H1 (cell line): ENCODE measurements at regions not wholly inside any gene's neighbourhood (a gene's known extent, or its start where the extent isn't known, plus 50 kb on each side); places are given as distances from the start of the nearest gene placed in this dataset.

Experiments used
- CTCF ChIA-PET: fragments of 300-600 bp; sonication (Branson Sonifier 250); formaldehyde crosslinking; loops from one replicate; lab custom pipeline; 2021; ENCODE audit not compliant: partially characterized antibody; lab: Charles Lee
- POLR2A ChIA-PET: fragments of 300-600 bp; sonication (Branson Sonifier 250); formaldehyde crosslinking; loops from one replicate; lab custom pipeline; 2021; ENCODE audit warnings: inconsistent platforms; ENCODE audit not compliant: partially characterized antibody; lab: Charles Lee
- DNase-seq, 2 experiments: peaks; one replicate each; pipeline versions ENCODE4 v3.0.0 to v3.0.0-alpha.2; 2010 to 2022; ENCODE audit warnings: low spot score in 2 of 2, low read depth in 1 of 2, mixed read lengths in 1 of 2
- FAIRE-seq: peaks from 2 replicates; lab custom pipeline; 2011; peaks lifted over from hg19 to GRCh38; lab: Jason Lieb, UNC
- H2AFZ ChIP-seq: 2 replicates; pipeline ENCODE4 v1.8.1; 2012; ENCODE audit warnings: low read length, inconsistent platforms
- H2AK5ac ChIP-seq: 2 replicates; pipeline ENCODE4 v1.6.1; 2013; ENCODE audit warnings: low read depth, low read length
- H2BK120ac ChIP-seq: replicated peaks from 2 replicates; pipeline ENCODE3; 2013; ENCODE audit warnings: low read depth, low read length, inconsistent platforms
- H2BK12ac ChIP-seq: 2 replicates; pipeline ENCODE4 v1.6.1; 2013; ENCODE audit warnings: low read depth, low read length
- H2BK15ac ChIP-seq: 2 replicates; pipeline ENCODE4 v1.6.1; 2013; ENCODE audit warnings: low read length
- H2BK20ac ChIP-seq: 2 replicates; pipeline ENCODE4 v1.6.1; 2013; ENCODE audit warnings: low read length
- H2BK5ac ChIP-seq: 2 replicates; pipeline ENCODE4 v1.6.1; 2013; ENCODE audit warnings: low read depth, low read length
- H3K14ac ChIP-seq: 2 replicates; pipeline ENCODE4 v1.6.1; 2013; ENCODE audit warnings: inconsistent platforms; ENCODE audit not compliant: insufficient read length
- H3K18ac ChIP-seq: 2 replicates; pipeline ENCODE4 v1.6.1; 2013; ENCODE audit warnings: low read length; ENCODE audit errors: extremely low read depth
- H3K23ac ChIP-seq: 2 replicates; pipeline ENCODE4 v1.6.1; 2013; ENCODE audit warnings: inconsistent platforms; ENCODE audit not compliant: insufficient read length
- H3K23me2 ChIP-seq: 2 replicates; pipeline ENCODE4 v1.6.1; 2013; ENCODE audit warnings: low read depth, low read length
- H3K27ac ChIP-seq: 2 replicates; pipeline ENCODE4 v1.6.1; 2011; ENCODE audit warnings: low read depth, low read length, inconsistent platforms
- H3K27me3 ChIP-seq, 4 experiments: replicated peaks in 1 of 4; 1 replicate in 1 of 4; 2 replicates in 3 of 4; pipeline versions ENCODE4 v1.6.1 to v1.8.1; 2011 to 2013; ENCODE audit warnings: low read length in 3 of 4, mild to moderate bottlenecking in 3 of 4, inconsistent platforms in 2 of 4, mixed read lengths in 2 of 4, moderate library complexity in 1 of 4; ENCODE audit not compliant: control insufficient read depth in 3 of 4, insufficient read depth in 3 of 4; ENCODE audit errors: extremely low read depth in 1 of 4
- H3K36me3 ChIP-seq, 4 experiments: 2 replicates each; pipeline versions ENCODE4 v1.6.1 to v1.8.1; 2011 to 2013; ENCODE audit warnings: mild to moderate bottlenecking in 4 of 4, low read length in 3 of 4, moderate library complexity in 2 of 4, control low read depth in 1 of 4, inconsistent platforms in 1 of 4; ENCODE audit not compliant: insufficient read depth in 4 of 4, control insufficient read depth in 2 of 4
- H3K4ac ChIP-seq: replicated peaks from 2 replicates; pipeline ENCODE3; 2013; ENCODE audit warnings: low read length, low read depth, mixed read lengths, inconsistent platforms; ENCODE audit not compliant: insufficient read length
- H3K4me1 ChIP-seq, 4 experiments: replicated peaks in 1 of 4; 1 replicate in 1 of 4; 2 replicates in 3 of 4; pipeline versions ENCODE4 v1.6.1 to v1.8.1; 2011 to 2013; ENCODE audit warnings: low read length in 3 of 4, inconsistent platforms in 2 of 4, mixed read lengths in 1 of 4; ENCODE audit not compliant: insufficient read depth in 4 of 4, control insufficient read depth in 3 of 4
- H3K4me2 ChIP-seq, 2 experiments: 2 replicates each; pipeline versions ENCODE4 v1.6.1 to v1.8.1; 2011 to 2013; ENCODE audit warnings: low read depth in 2 of 2, low read length in 2 of 2, control low read depth in 1 of 2, inconsistent platforms in 1 of 2, mild to moderate bottlenecking in 1 of 2; ENCODE audit not compliant: insufficient read depth in 1 of 2
- H3K4me3 ChIP-seq, 4 experiments: fragments of 200-600, 300-600 bp in 1 of 4; sonication (generic), shearing (Covaris generic), sonication (Bioruptor Twin) in 1 of 4; 2 replicates each; pipeline versions ENCODE4 v1.5.1 to v1.8.1; 2011 to 2016; ENCODE audit warnings: low read length in 4 of 4, low read depth in 3 of 4, control low read depth in 2 of 4, inconsistent platforms in 2 of 4, mild to moderate bottlenecking in 2 of 4, mixed read lengths in 1 of 4, moderate library complexity in 1 of 4; ENCODE audit not compliant: insufficient read depth in 2 of 4; ENCODE audit errors: extremely low read depth in 1 of 4
- H3K56ac ChIP-seq: replicated peaks from 2 replicates; pipeline ENCODE3; 2013; ENCODE audit warnings: low read depth, mild to moderate bottlenecking, mixed read lengths, low read length, inconsistent platforms; ENCODE audit not compliant: insufficient read length
- H3K79me1 ChIP-seq: 2 replicates; pipeline ENCODE4 v1.6.1; 2013; ENCODE audit warnings: low read depth, low read length, control low read depth
- H3K79me2 ChIP-seq, 2 experiments: 2 replicates each; pipeline versions ENCODE4 v1.6.1 to v1.8.1; 2012 to 2013; ENCODE audit warnings: low read length in 2 of 2, mild to moderate bottlenecking in 2 of 2, inconsistent platforms in 1 of 2; ENCODE audit not compliant: insufficient read depth in 2 of 2, control insufficient read depth in 1 of 2
- H3K9ac ChIP-seq, 4 experiments: replicated peaks in 1 of 4; 1 replicate in 1 of 4; 2 replicates in 3 of 4; pipeline versions ENCODE4 v1.6.1 to v1.8.1; 2011 to 2013; ENCODE audit warnings: low read depth in 3 of 4, low read length in 3 of 4, control low read depth in 2 of 4, mild to moderate bottlenecking in 2 of 4, moderate library complexity in 2 of 4, inconsistent platforms in 1 of 4; ENCODE audit errors: extremely low read depth in 1 of 4
- H3K9me3 ChIP-seq, 2 experiments: 2 replicates each; pipeline versions ENCODE4 v1.6.1 to v1.8.1; 2012 to 2013; ENCODE audit warnings: mild to moderate bottlenecking in 2 of 2, moderate library complexity in 2 of 2, control low read depth in 1 of 2, inconsistent platforms in 1 of 2, low read depth in 1 of 2, low read length in 1 of 2, mixed read lengths in 1 of 2; ENCODE audit not compliant: insufficient read depth in 2 of 2
- H4K20me1 ChIP-seq, 2 experiments: replicated peaks in 1 of 2; 2 replicates each; pipeline versions ENCODE3 to v1.8.1; 2011 to 2013; ENCODE audit warnings: inconsistent platforms in 2 of 2, low read length in 2 of 2, mild to moderate bottlenecking in 1 of 2; ENCODE audit not compliant: insufficient read depth in 2 of 2, control insufficient read depth in 1 of 2
- H4K5ac ChIP-seq: 2 replicates; pipeline ENCODE4 v1.6.1; 2013; ENCODE audit warnings: low read length, low read depth, mixed read lengths, inconsistent platforms; ENCODE audit not compliant: insufficient read length
- H4K8ac ChIP-seq: 2 replicates; pipeline ENCODE4 v1.8.0; 2013; ENCODE audit warnings: mild to moderate bottlenecking, moderate library complexity, low read length, inconsistent platforms; ENCODE audit not compliant: insufficient read depth; ENCODE audit errors: extremely low read depth
- H4K91ac ChIP-seq: replicated peaks from 2 replicates; pipeline ENCODE3; 2013; ENCODE audit warnings: low read length, mixed read lengths, inconsistent platforms; ENCODE audit not compliant: insufficient read length
- CEBPB ChIP-seq: IDR thresholded peaks from 2 replicates; pipeline ENCODE4 v1.6.1; 2012; ENCODE audit warnings: low read depth, low read length
- HDAC2 ChIP-seq, 2 experiments: fragments of 300-600 bp in 1 of 2; sonication (generic) in 1 of 2; IDR thresholded peaks; 2 replicates each; pipeline ENCODE4 v1.6.1; 2011 to 2012; ENCODE audit warnings: low read depth in 2 of 2, low read length in 2 of 2, mild to moderate bottlenecking in 2 of 2, moderate library complexity in 2 of 2, borderline replicate concordance in 1 of 2, inconsistent platforms in 1 of 2
- KDM5A ChIP-seq: fragments of 200-600 bp; IDR thresholded peaks from 2 replicates; pipeline ENCODE4 v1.7.1; 2012; ENCODE audit warnings: mild to moderate bottlenecking, low read length, inconsistent platforms, mixed read lengths
- RXRA ChIP-seq: IDR thresholded peaks from 2 replicates; pipeline ENCODE4 v1.6.1; 2011; ENCODE audit warnings: low read depth, mild to moderate bottlenecking, low read length, moderate library complexity; ENCODE audit not compliant: insufficient read depth
- SAP30 ChIP-seq: fragments of 300-600 bp; sonication (generic); IDR thresholded peaks from 2 replicates; pipeline ENCODE4 v1.7.1; 2012; ENCODE audit warnings: low read length, moderate library complexity, mild to moderate bottlenecking, inconsistent platforms; ENCODE audit not compliant: insufficient read depth, insufficient replicate concordance
- SP1 ChIP-seq: IDR thresholded peaks from 2 replicates; pipeline ENCODE4 v1.6.1; 2011; ENCODE audit warnings: low read depth, low read length
- TAF7 ChIP-seq: optimal IDR thresholded peaks from 2 replicates; pipeline ENCODE3; 2011; ENCODE audit warnings: low read depth, mild to moderate bottlenecking, inconsistent platforms, low read length, moderate library complexity, borderline replicate concordance
- WGBS, 2 experiments: shearing (Covaris generic) in 1 of 2; methylation state at CpG; one replicate each; pipeline versions ENCODE4 v1.1.6 to v1.1.7; 2013 to 2015; ENCODE audit warnings: low lambda C conversion rate in 2 of 2, mixed read lengths in 2 of 2, inconsistent platforms in 1 of 2, low coverage in 1 of 2, missing lambda C conversion rate in 1 of 2; ENCODE audit not compliant: insufficient replicate concordance in 2 of 2, insufficient coverage in 1 of 2, insufficient read length in 1 of 2; ENCODE audit errors: extremely low coverage in 1 of 2, missing lambda C conversion rate in 1 of 2; 5-methylcytosine and 5-hydroxymethylcytosine counted together

- no peak for TF ChIP-seq CEBPB
- no peak for TF ChIP-seq HDAC2 (IDR thresholded peaks at IDR 0.05; ENCODE audit: borderline replicate concordance in 1 of 2, low read depth in 2 of 2, low read length in 2 of 2)
- no peak for TF ChIP-seq SP1
- no peak for TF ChIP-seq SAP30
- no peak for TF ChIP-seq KDM5A
- no peak for TF ChIP-seq TAF7
- TF ChIP-seq RXRA, result no peak
- TF ChIP-seq, all 59 proteins: peak for 0
- Histone ChIP-seq H3K4me1 (no peaks in the 10 kb centered on the region), H3K18ac (no peak overlapping the region), H3K14ac (no peak overlapping the region), H3K4me2 (no peak overlapping the region), H4K91ac (no peak overlapping the region), H2BK12ac (no peak overlapping the region), H2AFZ (no peak overlapping the region), H3K9ac (no peak overlapping the region), H2BK20ac (no peak overlapping the region), H3K4ac (no peak overlapping the region), H3K79me1 (no peaks in the 10 kb centered on the region), H3K36me3 (no peaks in the 10 kb centered on the region), H2BK120ac (no peak overlapping the region), H3K23ac (no peak overlapping the region), H3K9me3 (peaks cover 0 to 4% of the 10 kb centered on the region in 2 experiments; a peak in 2 of 4 replicates), H2BK15ac (no peak overlapping the region), H3K56ac (no peak overlapping the region), H4K8ac (no peak overlapping the region), H3K23me2 (no peaks in the 10 kb centered on the region), H4K20me1 (no peaks in the 10 kb centered on the region), H3K79me2 (no peaks in the 10 kb centered on the region), H3K27ac (no peak overlapping the region), H4K5ac (no peak overlapping the region), H3K27me3 (no peaks in the 10 kb centered on the region), H3K4me3 (no peak overlapping the region), H2AK5ac (no peak overlapping the region), H2BK5ac (no peak overlapping the region)
- 95% methylated on average over 2 of the region's 2 CpGs; no CpG with 5 or more reads in 1 of the 2 experiments for WGBS, 2 experiments
- POLR2A ChIA-PET, result no interaction called here
- no peak for FAIRE-seq
- CTCF ChIA-PET, result interaction anchor here (1.0 to 1.3 kb wide), 3 partner anchors 13 to 232 kb away, joined by 3 to 6 read pairs (median 3); no protein-coding TSS in a partner anchor
- no peak for DNase-seq
Measured at GRCh38 chr2:237177986-237178385, 92.3 kb downstream of the COPS8 start.
